ENCODE measurements at regions not wholly inside any gene's neighbourhood (a gene's known extent, or its start where the extent isn't known, plus 50 kb on each side); places are given as distances from the start of the nearest gene placed in this dataset.

DNA sequence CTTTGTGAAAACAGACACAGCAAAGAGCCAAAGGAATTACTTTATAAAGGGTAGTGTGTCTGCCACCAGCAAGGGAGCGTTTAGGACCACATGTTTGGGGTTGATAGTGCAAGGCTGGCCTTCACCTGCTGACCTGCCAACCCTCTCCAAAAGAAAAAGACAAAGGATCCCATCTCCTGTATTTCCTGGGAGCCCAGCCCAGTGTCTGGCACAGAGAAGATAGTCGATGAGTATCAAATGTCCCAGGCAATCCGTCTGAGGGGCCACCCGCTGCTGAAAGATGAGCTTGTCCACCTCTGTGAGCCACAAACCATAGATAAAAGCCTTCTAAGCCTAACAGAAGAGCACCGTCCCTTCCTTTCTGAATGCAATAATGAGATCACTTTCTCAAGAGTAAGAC lies 154.8 kb upstream of the CTNNB1 start:
- no peak for TF ChIP-seq CTCF (IDR thresholded peaks at IDR 0.05; ENCODE audit: borderline replicate concordance, extremely low read depth, low read length, poor library complexity, severe bottlenecking)
- no peak for TF ChIP-seq EZH2 (IDR thresholded peaks at IDR 0.05; ENCODE audit: borderline replicate concordance, low read depth, low read length, severe bottlenecking)

Measured in DND-41 (cell line).